CD14-positive monocyte (primary cell): ENCODE measurements at regions not wholly inside any gene's neighbourhood (a gene's known extent, or its start where the extent isn't known, plus 50 kb on each side); places are given as distances from the start of the nearest gene placed in this dataset.

ENCODE experiments used
- DNase-seq, 3 donors: peaks; one replicate each; pipeline ENCODE4 v3.0.0-alpha.2; 2011 to 2022
- H2AFZ ChIP-seq: 2 replicates; pipeline ENCODE4 v1.6.0; 2012; ENCODE audit warnings: mild to moderate bottlenecking, low read depth, low read length, inconsistent platforms; ENCODE audit not compliant: insufficient read depth, poor library complexity, severe bottlenecking
- H3K27ac ChIP-seq, 2 donors: 1 replicate in 1 of 2; 2 replicates in 1 of 2; pipeline ENCODE4 v1.5.1; 2012 to 2013; ENCODE audit warnings: low read length in 2 of 2, control low read depth in 1 of 2, inconsistent platforms in 1 of 2, low read depth in 1 of 2, mild to moderate bottlenecking in 1 of 2
- H3K27me3 ChIP-seq, 2 donors: one replicate each; pipeline versions ENCODE4 v1.6.0 to v1.6.1; 2011 to 2013; ENCODE audit warnings: low read length in 2 of 2; ENCODE audit not compliant: control insufficient read depth in 2 of 2, insufficient read depth in 2 of 2
- H3K36me3 ChIP-seq, 2 donors: replicated peaks in 1 of 2; 1 replicate in 1 of 2; 2 replicates in 1 of 2; pipeline versions ENCODE4 v1.5.1 to v1.6.1; 2012 to 2013; ENCODE audit warnings: low read length in 2 of 2, control low read depth in 1 of 2, inconsistent platforms in 1 of 2, mild to moderate bottlenecking in 1 of 2; ENCODE audit not compliant: insufficient read depth in 2 of 2, control insufficient read depth in 1 of 2
- H3K4me1 ChIP-seq, 2 donors: 1 replicate in 1 of 2; 2 replicates in 1 of 2; pipeline versions ENCODE4 v1.5.1 to v1.6.1; 2012 to 2013; ENCODE audit warnings: low read length in 2 of 2, control low read depth in 1 of 2, inconsistent platforms in 1 of 2, mild to moderate bottlenecking in 1 of 2, moderate library complexity in 1 of 2; ENCODE audit not compliant: insufficient read depth in 2 of 2, control insufficient read depth in 1 of 2
- H3K4me2 ChIP-seq: replicated peaks from 2 replicates; pipeline ENCODE3; 2012; ENCODE audit warnings: low read length, moderate library complexity, mild to moderate bottlenecking; ENCODE audit not compliant: poor library complexity, severe bottlenecking; ENCODE audit errors: extremely low read depth
- H3K4me3 ChIP-seq, 3 experiments: fragments of 200-600 bp in 1 of 3; sonication (generic) in 1 of 3; replicated peaks in 1 of 3; 1 replicate in 2 of 3; 2 replicates in 1 of 3; pipeline ENCODE4 v1.5.1; 2011 to 2013; ENCODE audit warnings: low read length in 3 of 3, mild to moderate bottlenecking in 3 of 3, control low read depth in 2 of 3, low read depth in 2 of 3, inconsistent platforms in 1 of 3, moderate library complexity in 1 of 3
- H3K79me2 ChIP-seq: 2 replicates; pipeline ENCODE4 v1.6.0; 2012; ENCODE audit warnings: mild to moderate bottlenecking, control low read depth, inconsistent platforms, low read length, moderate library complexity; ENCODE audit not compliant: insufficient read depth
- H3K9ac ChIP-seq: 2 replicates; pipeline ENCODE4 v1.6.0; 2017; ENCODE audit warnings: low read length, mild to moderate bottlenecking; ENCODE audit not compliant: insufficient read depth, poor library complexity, severe bottlenecking
- H3K9me3 ChIP-seq, 2 donors: replicated peaks in 1 of 2; 1 replicate in 1 of 2; 2 replicates in 1 of 2; pipeline versions ENCODE4 v1.5.1 to v1.6.1; 2012 to 2013; ENCODE audit warnings: low read length in 2 of 2, control low read depth in 1 of 2; ENCODE audit not compliant: control insufficient read depth in 1 of 2, insufficient read depth in 1 of 2
- H4K20me1 ChIP-seq: 2 replicates; pipeline ENCODE4 v1.6.0; 2012; ENCODE audit warnings: mild to moderate bottlenecking, low read length, control low read depth, moderate library complexity; ENCODE audit not compliant: insufficient read depth
- H3K27ac Mint-ChIP-seq, 7 donors: one replicate each; pipeline ENCODE4 v1.8.0; 2020; ENCODE audit warnings: mild to moderate bottlenecking in 7 of 7, mixed read lengths in 7 of 7, moderate library complexity in 6 of 7, inconsistent platforms in 2 of 7
- H3K27me3 Mint-ChIP-seq, 3 donors: one replicate each; pipeline ENCODE4 v1.8.0; 2021 to 2022; ENCODE audit warnings: low read depth in 3 of 3, mild to moderate bottlenecking in 3 of 3, mixed read lengths in 3 of 3, moderate library complexity in 3 of 3, inconsistent platforms in 1 of 3
- H3K36me3 Mint-ChIP-seq, 2 donors: one replicate each; pipeline ENCODE4 v1.8.0; 2020; ENCODE audit warnings: mixed read lengths in 2 of 2, inconsistent platforms in 1 of 2, mild to moderate bottlenecking in 1 of 2
- H3K4me1 Mint-ChIP-seq: one replicate; pipeline ENCODE4 v1.8.0; 2020; ENCODE audit warnings: mild to moderate bottlenecking, mixed read lengths
- H3K4me3 Mint-ChIP-seq, 2 donors: one replicate each; pipeline ENCODE4 v1.8.0; 2020; ENCODE audit warnings: mild to moderate bottlenecking in 2 of 2, mixed read lengths in 2 of 2, moderate library complexity in 1 of 2
- H3K9me3 Mint-ChIP-seq, 7 donors: one replicate each; pipeline ENCODE4 v1.8.0; 2020 to 2022; ENCODE audit warnings: mixed read lengths in 7 of 7, mild to moderate bottlenecking in 6 of 7, moderate library complexity in 6 of 7, inconsistent platforms in 2 of 7
- CTCF ChIP-seq: fragments of 200-600 bp; IDR thresholded peaks from one replicate; pipeline ENCODE4 v1.8.0; 2022; ENCODE audit warnings: antibody characterized with exemption, mild to moderate bottlenecking
- WGBS: methylation state at CpG from one replicate; pipeline ENCODE4 v1.1.5; 2013; ENCODE audit warnings: missing lambda C conversion rate; ENCODE audit not compliant: insufficient coverage; 5-methylcytosine and 5-hydroxymethylcytosine counted together
- intact Hi-C, 2 donors: fragments of 100-400 bp; cut with micrococcal nuclease; formaldehyde crosslinking; loops; one replicate each; pipeline versions ENCODE4 v1.15.0 to v1.15.1; 2023

DNA sequence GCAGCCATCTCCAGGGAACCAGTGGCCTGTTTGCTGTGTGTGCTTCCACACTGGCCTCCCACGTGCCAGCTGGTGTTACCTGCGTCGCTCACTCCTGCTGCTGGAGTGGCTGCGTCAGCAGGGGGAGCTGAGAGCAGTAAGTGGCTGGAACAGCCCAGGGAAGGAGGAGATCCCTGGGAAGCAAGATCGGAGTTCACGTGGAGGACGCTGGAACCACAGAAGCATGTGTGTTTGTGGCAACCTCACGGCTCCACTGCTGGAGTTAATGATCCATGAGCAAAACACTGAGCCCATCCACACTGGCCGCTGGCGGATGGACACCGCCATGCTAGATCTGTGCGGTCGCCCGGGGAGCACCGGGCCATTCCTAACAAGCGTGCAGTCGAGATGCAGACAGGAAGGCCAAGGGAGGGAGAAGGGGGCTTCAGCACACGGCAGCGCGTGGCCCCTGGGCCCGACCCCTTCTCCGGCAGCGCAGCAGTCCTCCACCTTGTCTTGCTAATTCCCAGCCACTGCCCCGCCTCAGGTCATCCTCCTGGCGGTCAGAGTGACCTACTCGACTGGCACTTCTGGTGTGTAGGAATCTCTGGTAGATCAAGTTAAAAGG is 68.5 kb upstream of the EEPD1 start:
- no peak for TF ChIP-seq CTCF
- Mint-ChIP-seq H3K36me3 (no peaks in the 10 kb centered on the region), H3K4me1 (no peaks in the 10 kb centered on the region), H3K4me3 (no peak overlapping the region), H3K27me3 (peaks cover 3 to 6% (median 4%) of the 10 kb centered on the region in 3 donors), H3K27ac (no peak overlapping the region), H3K9me3 (peaks cover 3 to 16% (median 9%) of the 10 kb centered on the region in 7 donors)
- Histone ChIP-seq H3K4me2 (no peak overlapping the region), H3K79me2 (no peaks in the 10 kb centered on the region), H2AFZ (no peak overlapping the region), H3K9me3 (peaks cover 4 to 13% of the 10 kb centered on the region in 2 donors), H3K9ac (no peak overlapping the region), H3K4me1 (no peaks in the 10 kb centered on the region), H3K27me3 (no peaks in the 10 kb centered on the region), H4K20me1 (no peaks in the 10 kb centered on the region), H3K4me3 (no peak overlapping the region), H3K27ac (no peak overlapping the region), H3K36me3 (no peaks in the 10 kb centered on the region)
- intact Hi-C loops, result no loop called here
- DNase-seq, result no peak
- WGBS, result 87% methylated on average over 11 of the region's 26 CpGs

DNA sequence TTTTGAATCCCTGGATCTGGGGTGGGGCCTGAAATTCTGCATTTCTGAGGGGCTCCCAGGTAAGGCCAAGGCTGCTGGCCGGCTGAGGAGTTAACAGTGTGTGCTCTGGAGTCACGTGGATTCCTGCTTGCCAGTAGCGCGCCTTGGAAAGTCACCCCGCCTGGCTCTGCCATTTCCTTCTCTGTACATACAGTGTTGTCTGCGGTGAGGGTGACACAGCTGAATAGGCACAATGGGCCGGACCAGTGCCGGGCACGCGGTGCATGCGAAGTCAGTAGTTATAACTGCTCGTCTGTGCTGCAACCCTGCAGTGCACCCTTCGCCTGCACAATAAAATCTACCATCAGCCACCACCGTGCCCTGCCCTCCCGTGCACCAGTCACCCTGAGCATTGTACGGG is 68.0 kb upstream of the EEPD1 start:
- peaks cover 3 to 4% (median 4%) of the 10 kb centered on the region in 3 donors for H3K27me3 Mint-ChIP-seq
- intact Hi-C loops, result no loop called here
- H3K4me3 ChIP-seq, result no peak overlapping the region
- WGBS, result 95% methylated on average over 10 of the region's 16 CpGs
- no peak overlapping the region for H3K4me3 Mint-ChIP-seq
- H3K9me3 ChIP-seq, result peaks cover 4 to 14% of the 10 kb centered on the region in 2 donors
- no peaks in the 10 kb centered on the region for H4K20me1 ChIP-seq
- peaks cover 4 to 19% (median 12%) of the 10 kb centered on the region in 7 donors for H3K9me3 Mint-ChIP-seq
- H3K27ac ChIP-seq, result no peak overlapping the region
- TF ChIP-seq CTCF, result no peak
- H3K36me3 Mint-ChIP-seq, result no peaks in the 10 kb centered on the region
- H3K27me3 ChIP-seq, result no peaks in the 10 kb centered on the region
- no peaks in the 10 kb centered on the region for H3K4me1 ChIP-seq
- H3K79me2 ChIP-seq, result no peaks in the 10 kb centered on the region
- H3K4me2 ChIP-seq, result no peak overlapping the region
- no peak overlapping the region for H2AFZ ChIP-seq
- DNase-seq, result no peak
- H3K27ac Mint-ChIP-seq, result no peak overlapping the region
- H3K4me1 Mint-ChIP-seq, result no peaks in the 10 kb centered on the region
- no peak overlapping the region for H3K9ac ChIP-seq
- H3K36me3 ChIP-seq, result no peaks in the 10 kb centered on the region
